K562 (cell line): ENCODE measurements at regions not wholly inside any gene's neighbourhood (a gene's known extent, or its start where the extent isn't known, plus 50 kb on each side); places are given as distances from the start of the nearest gene placed in this dataset.

ENCODE experiments used
- ATAC-seq: fragments of 200-7000 bp; cut with Tn5 transposase; 3 replicates; pipeline ENCODE4 v1.9.1; 2020; ENCODE audit warnings: moderate library complexity
- BruUV-seq: library from RNA; stranded (reverse); fragments of 400-500 nt; replicated peaks from 2 replicates; lab custom pipeline; 2021; lab: Mats Ljungman, UMichigan
- CTCF ChIA-PET: fragments of 300-600 bp; formaldehyde crosslinking; extraction: SDS; loops from one replicate; lab custom pipeline; 2021; ENCODE audit warnings: low intra/inter-chr PET ratio; lab: Yijun Ruan, JAX
- POLR2A ChIA-PET: fragments of 300-600, 350-650 bp; sonication (Branson Sonifier 250); formaldehyde crosslinking; extraction: SDS; loops from one replicate; lab custom pipeline; 2021; ENCODE audit warnings: antibody characterized with exemption, inconsistent platforms; lab: Yijun Ruan, JAX
- DNase-seq, 4 experiments: peaks; one replicate each; pipeline versions ENCODE4 v3.0.0 to v3.0.0-alpha.2; 2011 to 2018; ENCODE audit warnings: low spot score in 3 of 4, mixed read lengths in 3 of 4; ENCODE audit errors: extremely low read depth in 1 of 4
- FAIRE-seq: peaks from 2 replicates; lab custom pipeline; 2011; peaks lifted over from hg19 to GRCh38; lab: Jason Lieb, UNC
- H2AFZ ChIP-seq: 2 replicates; pipeline ENCODE4 v1.6.0; 2011; ENCODE audit warnings: low read depth, low read length, control low read depth, inconsistent platforms
- H3K27ac ChIP-seq: fragments of 200-600 bp; 3 replicates; pipeline ENCODE4 v1.8.0; 2011; ENCODE audit warnings: low read depth, mild to moderate bottlenecking, control low read depth, inconsistent platforms, low read length, moderate library complexity, mixed read lengths; ENCODE audit errors: extremely low read depth
- H3K27me3 ChIP-seq, 2 experiments: fragments of 300-600 bp in 1 of 2; 2 replicates in 1 of 2; 3 replicates in 1 of 2; pipeline versions ENCODE4 v1.6.0 to v1.8.0; 2011; ENCODE audit warnings: inconsistent platforms in 2 of 2, low read length in 2 of 2, mild to moderate bottlenecking in 1 of 2, mixed read lengths in 1 of 2, moderate library complexity in 1 of 2; ENCODE audit not compliant: control insufficient read depth in 2 of 2, insufficient read depth in 2 of 2
- H3K36me3 ChIP-seq: fragments of 300-600 bp; 3 replicates; pipeline ENCODE4 v1.8.0; 2011; ENCODE audit warnings: mild to moderate bottlenecking, low read length, inconsistent platforms; ENCODE audit not compliant: control insufficient read depth, insufficient read depth
- H3K4me1 ChIP-seq, 2 experiments: fragments of 200-600 bp in 1 of 2; replicated peaks in 1 of 2; 2 replicates in 1 of 2; 3 replicates in 1 of 2; pipeline versions ENCODE4 v1.5.1 to v1.8.0; 2011; ENCODE audit warnings: inconsistent platforms in 2 of 2, low read length in 2 of 2, mild to moderate bottlenecking in 1 of 2, mixed read lengths in 1 of 2, moderate library complexity in 1 of 2; ENCODE audit not compliant: control insufficient read depth in 2 of 2, insufficient read depth in 2 of 2
- H3K4me2 ChIP-seq: 2 replicates; pipeline ENCODE4 v1.6.1; 2011; ENCODE audit warnings: low read length, control low read depth, inconsistent platforms, mixed read lengths; ENCODE audit not compliant: insufficient read depth
- H3K4me3 ChIP-seq: fragments of 200-600 bp; sonication (generic), shearing (Covaris generic); 2 replicates; pipeline ENCODE4 v1.5.1; 2016; ENCODE audit warnings: control low read depth, inconsistent platforms
- H3K79me2 ChIP-seq: fragments of 200-600 bp; 3 replicates; pipeline ENCODE4 v1.8.0; 2011; ENCODE audit warnings: low read length, inconsistent platforms; ENCODE audit not compliant: control insufficient read depth, insufficient read depth
- H3K9ac ChIP-seq, 2 experiments: 2 replicates each; pipeline versions ENCODE4 v1.6.0 to v1.6.1; 2011; ENCODE audit warnings: low read depth in 2 of 2, low read length in 2 of 2, control low read depth in 1 of 2, inconsistent platforms in 1 of 2, mild to moderate bottlenecking in 1 of 2, mixed read lengths in 1 of 2; ENCODE audit not compliant: insufficient read depth in 1 of 2
- H3K9me1 ChIP-seq: one replicate; pipeline ENCODE4 v1.6.0; 2011; ENCODE audit warnings: inconsistent platforms, mild to moderate bottlenecking, low read length, moderate library complexity; ENCODE audit not compliant: control insufficient read depth, insufficient read depth
- H3K9me3 ChIP-seq: replicated peaks from 2 replicates; pipeline ENCODE4 v1.5.1; 2011; ENCODE audit warnings: low read depth, low read length, inconsistent platforms; ENCODE audit not compliant: control insufficient read depth, insufficient read depth
- H4K20me1 ChIP-seq: replicated peaks from 2 replicates; pipeline ENCODE4 v1.6.1; 2011; ENCODE audit warnings: low read length, inconsistent platforms, mixed read lengths; ENCODE audit not compliant: control insufficient read depth, insufficient read depth
- MIER1 ChIP-seq: fragments of 450-650 bp; IDR thresholded peaks from 2 replicates; pipeline ENCODE4 v1.6.1; 2016; ENCODE audit warnings: antibody characterized with exemption, mild to moderate bottlenecking, low read depth
- PHB2 ChIP-seq: fragments of 450-650 bp; IDR thresholded peaks from 2 replicates; pipeline ENCODE4 v1.6.1; 2017; ENCODE audit warnings: low read depth
- RBM25 ChIP-seq: fragments of 200-400 bp; formaldehyde crosslinking; IDR thresholded peaks from 2 replicates; pipeline ENCODE4 v1.6.1; 2018; ENCODE audit warnings: low read length, low read depth, moderate library complexity; ENCODE audit not compliant: severe bottlenecking
- ZC3H8 ChIP-seq: fragments of 450-650 bp; IDR thresholded peaks from 2 replicates; pipeline ENCODE4 v1.6.1; 2017
- ZNF311 ChIP-seq: fragments of 250-450 bp; sonication (Bioruptor Pico); IDR thresholded peaks from 2 replicates; pipeline ENCODE4 v1.4.0; 2020; ENCODE audit warnings: mild to moderate bottlenecking, moderate library complexity
- ZNF445 ChIP-seq: fragments of 250-450 bp; sonication (Bioruptor Pico); IDR thresholded peaks from 2 replicates; pipeline ENCODE4 v1.4.0; 2020; ENCODE audit warnings: low read depth, mild to moderate bottlenecking, moderate library complexity
- ZNF561 ChIP-seq: fragments of 450-650 bp; formaldehyde crosslinking; conservative IDR thresholded peaks from 2 replicates; pipeline ENCODE4 v1.4.0; 2020; ENCODE audit warnings: mild to moderate bottlenecking, moderate library complexity
- WGBS: fragments of 100-300 bp; shearing (Covaris generic); methylation state at CpG from one replicate; pipeline ENCODE4 v1.1.6; 2016; ENCODE audit warnings: low coverage, mixed read lengths; ENCODE audit not compliant: insufficient coverage; ENCODE audit errors: missing lambda C conversion rate; 5-methylcytosine and 5-hydroxymethylcytosine counted together
- in situ Hi-C: fragments of 300-500 bp; cut with MboI; formaldehyde crosslinking; loops from 4 replicates; pipeline ENCODE4 v1.15.0; 2018; ENCODE audit warnings: inconsistent platforms, mixed read lengths
- intact Hi-C: fragments of 100-400 bp; cut with micrococcal nuclease; formaldehyde crosslinking; loops from 2 replicates; pipeline ENCODE4 v1.14.2; 2022
- TF ChIP-seq, protein P1 (sequence below), 2 experiments: IDR thresholded peaks; 2 replicates each; pipeline ENCODE4 v1.6.1; 2011; ENCODE audit warnings: borderline replicate concordance in 1 of 2, control low read depth in 1 of 2, low read depth in 1 of 2, low read length in 1 of 2, mild to moderate bottlenecking in 1 of 2, mixed read lengths in 1 of 2, moderate library complexity in 1 of 2; ENCODE audit not compliant: insufficient read depth in 1 of 2, insufficient read length in 1 of 2, poor library complexity in 1 of 2, severe bottlenecking in 1 of 2; ENCODE audit errors: extremely low read depth in 1 of 2
- TF ChIP-seq, protein P2 (sequence below): fragments of 250-450 bp; sonication (Bioruptor Pico); IDR thresholded peaks from 2 replicates; pipeline ENCODE4 v1.8.0; 2021; ENCODE audit warnings: borderline replicate concordance, mild to moderate bottlenecking, moderate library complexity; ENCODE audit not compliant: poor library complexity, severe bottlenecking
- TF ChIP-seq, protein P3 (sequence below): fragments of 250-450 bp; sonication (Bioruptor Pico); IDR thresholded peaks from 2 replicates; pipeline ENCODE4 v1.4.0; 2020; ENCODE audit warnings: mild to moderate bottlenecking, moderate library complexity
- TF ChIP-seq, protein P4 (sequence below): fragments of 450-650 bp; IDR thresholded peaks from 2 replicates; pipeline ENCODE4 v1.7.0; 2016; ENCODE audit warnings: borderline replicate concordance
- TF ChIP-seq, protein P5 (sequence below): fragments of 250-450 bp; sonication (Bioruptor Pico); IDR thresholded peaks from 2 replicates; pipeline ENCODE4 v1.8.0; 2022; ENCODE audit warnings: moderate library complexity, mild to moderate bottlenecking, inconsistent platforms

DNA sequence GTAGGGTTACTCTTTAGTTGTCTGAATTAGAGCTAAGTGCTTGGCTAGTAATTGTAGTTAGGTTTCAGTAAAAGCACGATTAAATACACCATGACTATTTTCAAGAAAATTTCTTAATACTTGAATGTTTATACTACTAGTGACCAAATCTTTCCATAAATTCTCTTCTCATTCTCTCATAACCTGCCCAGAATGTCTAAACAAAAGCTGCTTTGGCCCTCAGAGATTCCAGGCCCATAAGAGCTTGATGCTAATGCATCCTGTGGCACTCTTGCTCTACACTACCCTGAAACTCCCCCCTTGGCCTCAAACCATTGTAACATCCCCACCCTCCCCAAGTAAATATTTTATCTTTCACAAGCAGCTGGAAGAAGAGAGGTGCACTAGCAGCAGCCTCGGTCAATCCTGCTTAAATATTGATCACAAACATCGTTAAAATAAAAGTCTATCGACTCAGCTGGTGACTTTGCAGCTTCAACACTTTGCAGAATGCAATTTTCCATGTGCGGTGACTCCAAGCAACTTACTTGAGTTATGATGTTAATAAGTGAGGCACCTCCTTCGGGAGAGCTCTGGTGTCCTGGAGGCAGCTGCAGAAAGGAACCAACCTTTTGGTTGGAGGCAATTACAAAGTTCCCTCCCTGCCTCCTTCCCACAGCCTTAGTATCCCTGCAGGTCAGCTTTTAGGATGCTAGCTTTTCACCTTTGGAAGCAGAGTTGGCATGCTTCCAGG, 315.6 kb upstream of the PLXNA2 start:
- ChIA-PET CTCF (no interaction called here), POLR2A (interaction anchor here (0.6 to 1.8 kb wide), 2 partner anchors 8 to 117 kb away, joined by 3 to 4 read pairs; no protein-coding TSS in a partner anchor)
- Histone ChIP-seq H3K36me3 (no peaks in the 10 kb centered on the region), H3K27me3 (no peaks in the 10 kb centered on the region), H3K4me1 (no peaks in the 10 kb centered on the region), H3K9me3 (no peaks in the 10 kb centered on the region), H3K4me2 (no peak overlapping the region), H2AFZ (no peak overlapping the region), H3K27ac (no peak overlapping the region), H3K79me2 (no peaks in the 10 kb centered on the region), H3K9me1 (no peaks in the 10 kb centered on the region), H3K4me3 (no peak overlapping the region), H4K20me1 (no peaks in the 10 kb centered on the region), H3K9ac (no peak overlapping the region)
- WGBS: 0% methylated on average over 6 of the region's 6 CpGs
- intact Hi-C loops (no loop called here), in situ Hi-C loops (no loop called here)
- TF ChIP-seq, protein P1, sequence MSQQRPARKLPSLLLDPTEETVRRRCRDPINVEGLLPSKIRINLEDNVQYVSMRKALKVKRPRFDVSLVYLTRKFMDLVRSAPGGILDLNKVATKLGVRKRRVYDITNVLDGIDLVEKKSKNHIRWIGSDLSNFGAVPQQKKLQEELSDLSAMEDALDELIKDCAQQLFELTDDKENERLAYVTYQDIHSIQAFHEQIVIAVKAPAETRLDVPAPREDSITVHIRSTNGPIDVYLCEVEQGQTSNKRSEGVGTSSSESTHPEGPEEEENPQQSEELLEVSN (IDR thresholded peaks at IDR 0.05; ENCODE audit: borderline replicate concordance in 1 of 2, extremely low read depth in 1 of 2, insufficient read depth in 1 of 2, insufficient read length in 1 of 2, low read depth in 1 of 2, low read length in 1 of 2, poor library complexity in 1 of 2, severe bottlenecking in 1 of 2): no peak
- TF ChIP-seq, protein P2, sequence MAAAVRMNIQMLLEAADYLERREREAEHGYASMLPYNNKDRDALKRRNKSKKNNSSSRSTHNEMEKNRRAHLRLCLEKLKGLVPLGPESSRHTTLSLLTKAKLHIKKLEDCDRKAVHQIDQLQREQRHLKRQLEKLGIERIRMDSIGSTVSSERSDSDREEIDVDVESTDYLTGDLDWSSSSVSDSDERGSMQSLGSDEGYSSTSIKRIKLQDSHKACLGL: no peak
- TF ChIP-seq, protein P3, sequence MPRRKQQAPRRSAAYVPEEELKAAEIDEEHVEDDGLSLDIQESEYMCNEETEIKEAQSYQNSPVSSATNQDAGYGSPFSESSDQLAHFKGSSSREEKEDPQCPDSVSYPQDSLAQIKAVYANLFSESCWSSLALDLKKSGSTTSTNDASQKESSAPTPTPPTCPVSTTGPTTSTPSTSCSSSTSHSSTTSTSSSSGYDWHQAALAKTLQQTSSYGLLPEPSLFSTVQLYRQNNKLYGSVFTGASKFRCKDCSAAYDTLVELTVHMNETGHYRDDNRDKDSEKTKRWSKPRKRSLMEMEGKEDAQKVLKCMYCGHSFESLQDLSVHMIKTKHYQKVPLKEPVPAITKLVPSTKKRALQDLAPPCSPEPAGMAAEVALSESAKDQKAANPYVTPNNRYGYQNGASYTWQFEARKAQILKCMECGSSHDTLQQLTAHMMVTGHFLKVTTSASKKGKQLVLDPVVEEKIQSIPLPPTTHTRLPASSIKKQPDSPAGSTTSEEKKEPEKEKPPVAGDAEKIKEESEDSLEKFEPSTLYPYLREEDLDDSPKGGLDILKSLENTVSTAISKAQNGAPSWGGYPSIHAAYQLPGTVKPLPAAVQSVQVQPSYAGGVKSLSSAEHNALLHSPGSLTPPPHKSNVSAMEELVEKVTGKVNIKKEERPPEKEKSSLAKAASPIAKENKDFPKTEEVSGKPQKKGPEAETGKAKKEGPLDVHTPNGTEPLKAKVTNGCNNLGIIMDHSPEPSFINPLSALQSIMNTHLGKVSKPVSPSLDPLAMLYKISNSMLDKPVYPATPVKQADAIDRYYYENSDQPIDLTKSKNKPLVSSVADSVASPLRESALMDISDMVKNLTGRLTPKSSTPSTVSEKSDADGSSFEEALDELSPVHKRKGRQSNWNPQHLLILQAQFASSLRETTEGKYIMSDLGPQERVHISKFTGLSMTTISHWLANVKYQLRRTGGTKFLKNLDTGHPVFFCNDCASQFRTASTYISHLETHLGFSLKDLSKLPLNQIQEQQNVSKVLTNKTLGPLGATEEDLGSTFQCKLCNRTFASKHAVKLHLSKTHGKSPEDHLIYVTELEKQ (CRISPR knock-in tag): no peak
- TF ChIP-seq, protein P4, sequence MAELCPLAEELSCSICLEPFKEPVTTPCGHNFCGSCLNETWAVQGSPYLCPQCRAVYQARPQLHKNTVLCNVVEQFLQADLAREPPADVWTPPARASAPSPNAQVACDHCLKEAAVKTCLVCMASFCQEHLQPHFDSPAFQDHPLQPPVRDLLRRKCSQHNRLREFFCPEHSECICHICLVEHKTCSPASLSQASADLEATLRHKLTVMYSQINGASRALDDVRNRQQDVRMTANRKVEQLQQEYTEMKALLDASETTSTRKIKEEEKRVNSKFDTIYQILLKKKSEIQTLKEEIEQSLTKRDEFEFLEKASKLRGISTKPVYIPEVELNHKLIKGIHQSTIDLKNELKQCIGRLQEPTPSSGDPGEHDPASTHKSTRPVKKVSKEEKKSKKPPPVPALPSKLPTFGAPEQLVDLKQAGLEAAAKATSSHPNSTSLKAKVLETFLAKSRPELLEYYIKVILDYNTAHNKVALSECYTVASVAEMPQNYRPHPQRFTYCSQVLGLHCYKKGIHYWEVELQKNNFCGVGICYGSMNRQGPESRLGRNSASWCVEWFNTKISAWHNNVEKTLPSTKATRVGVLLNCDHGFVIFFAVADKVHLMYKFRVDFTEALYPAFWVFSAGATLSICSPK: no peak
- TF ChIP-seq MIER1 (no peak), ZC3H8 (no peak), ZNF445 (no peak), ZNF561 (CRISPR knock-in tag) (no peak), ZNF311 (CRISPR knock-in tag) (no peak), RBM25 (no peak), PHB2 (no peak)
- TF ChIP-seq, protein P5, sequence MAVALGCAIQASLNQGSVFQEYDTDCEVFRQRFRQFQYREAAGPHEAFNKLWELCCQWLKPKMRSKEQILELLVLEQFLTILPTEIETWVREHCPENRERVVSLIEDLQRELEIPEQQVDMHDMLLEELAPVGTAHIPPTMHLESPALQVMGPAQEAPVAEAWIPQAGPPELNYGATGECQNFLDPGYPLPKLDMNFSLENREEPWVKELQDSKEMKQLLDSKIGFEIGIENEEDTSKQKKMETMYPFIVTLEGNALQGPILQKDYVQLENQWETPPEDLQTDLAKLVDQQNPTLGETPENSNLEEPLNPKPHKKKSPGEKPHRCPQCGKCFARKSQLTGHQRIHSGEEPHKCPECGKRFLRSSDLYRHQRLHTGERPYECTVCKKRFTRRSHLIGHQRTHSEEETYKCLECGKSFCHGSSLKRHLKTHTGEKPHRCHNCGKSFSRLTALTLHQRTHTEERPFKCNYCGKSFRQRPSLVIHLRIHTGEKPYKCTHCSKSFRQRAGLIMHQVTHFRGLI (CRISPR knock-in tag): no peak
- ATAC-seq (no peak), FAIRE-seq (no peak), DNase-seq (no peak)
- no TSS peak for BruUV-seq
